ENCODE measurements at regions not wholly inside any gene's neighbourhood (a gene's known extent, or its start where the extent isn't known, plus 50 kb on each side); places are given as distances from the start of the nearest gene placed in this dataset.
A peak's percentile ranks its signal among the peaks of the same experiment; 100 is the strongest.
"Not testable (repeated sequence)": the region's sequence is repeated elsewhere in the genome, so short reads cannot be mapped to it uniquely, and the experiment has no call there.

GRCh38 chrX:40788698-40789097, 53.4 kb upstream of the MED14 start:
- DNase-seq = not testable (repeated sequence)

GRCh38 chrX:40792433-40792832, 57.1 kb upstream of the MED14 start:
- no peak for DNase-seq

GRCh38 chrX:40794829-40795130, 59.4 kb upstream of the MED14 start:
- DNase-seq = not testable (repeated sequence)

GRCh38 chrX:40799745-40800144, 64.4 kb upstream of the MED14 start:
- DNase-seq = peak; percentile 3

- no peak for DNase-seq
These were observed 70.1 kb upstream of the MED14 start for GRCh38 chrX:40805404-40805803.

GRCh38 chrX:40806513-40807220, 71.3 kb upstream of the MED14 start:
- DNase-seq = no peak

- no peak for DNase-seq
These were observed 72.0 kb upstream of the MED14 start for GRCh38 chrX:40807384-40807783.

- no peak for DNase-seq
These were observed 72.9 kb upstream of the MED14 start for GRCh38 chrX:40808203-40808602.

- DNase-seq = no peak
These were observed 73.9 kb upstream of the MED14 start for GRCh38 chrX:40809210-40809609.

GRCh38 chrX:40815045-40815444, 79.7 kb upstream of the MED14 start:
- DNase-seq = not testable (repeated sequence)

- DNase-seq = no peak
These were observed 81.6 kb upstream of the MED14 start for GRCh38 chrX:40816906-40817305.

- no peak for DNase-seq
These were observed 82.9 kb upstream of the MED14 start for GRCh38 chrX:40818236-40818635.

GRCh38 chrX:40821780-40822179, 86.4 kb upstream of the MED14 start:
- no peak for DNase-seq

- no peak for DNase-seq
These were observed 92.0 kb upstream of the MED14 start for GRCh38 chrX:40827331-40827730.

GRCh38 chrX:40831750-40832149, 96.4 kb upstream of the MED14 start:
- DNase-seq = no peak

GRCh38 chrX:40832723-40833122, 97.4 kb upstream of the MED14 start:
- no peak for DNase-seq

GRCh38 chrX:40834225-40834624, 98.9 kb upstream of the MED14 start:
- DNase-seq = no peak

- DNase-seq = no peak
These were observed 100.2 kb upstream of the MED14 start for GRCh38 chrX:40835526-40835925.

- DNase-seq = no peak
These were observed 108.3 kb upstream of the MED14 start for GRCh38 chrX:40843643-40844042.

- no peak for DNase-seq
These were observed 109.1 kb upstream of the MED14 start for GRCh38 chrX:40844471-40844870.

- no peak for DNase-seq
These were observed 110.1 kb upstream of the MED14 start for GRCh38 chrX:40845331-40845911.

GRCh38 chrX:40849906-40850823, 114.8 kb upstream of the MED14 start:
- DNase-seq = no peak

GRCh38 chrX:40852586-40852985, 117.2 kb upstream of the MED14 start:
- DNase-seq = no peak

All from DMS153 (cell line).